PC-9 (cell line): ENCODE measurements at regions not wholly inside any gene's neighbourhood (a gene's known extent, or its start where the extent isn't known, plus 50 kb on each side); places are given as distances from the start of the nearest gene placed in this dataset.

Experiments
- BruUV-seq: library from RNA; stranded (reverse); fragments of 400-500 nt; replicated peaks from 2 replicates; lab custom pipeline; 2021; lab: Mats Ljungman, UMichigan
- CTCF ChIA-PET: fragments of 300-600 bp; sonication (Branson Sonifier 250); formaldehyde crosslinking; loops from one replicate; lab custom pipeline; 2022; ENCODE audit warnings: antibody characterized with exemption; lab: Charles Lee
- POLR2A ChIA-PET: fragments of 300-600 bp; sonication (Branson Sonifier 250); formaldehyde crosslinking; loops from one replicate; lab custom pipeline; 2022; ENCODE audit warnings: antibody characterized with exemption; ENCODE audit not compliant: unreplicated experiment; lab: Charles Lee
- DNase-seq, 2 experiments: peaks; one replicate each; pipeline versions ENCODE4 v3.0.0 to v3.0.0-alpha.2; 2015 to 2022; ENCODE audit warnings: mixed read lengths in 1 of 2
- H2AFZ ChIP-seq: fragments of 200-600 bp; sonication (generic); 2 replicates; pipeline ENCODE4 v1.8.1; 2017; ENCODE audit warnings: antibody characterized with exemption
- H3F3A ChIP-seq: fragments of 200-600 bp; sonication (generic); 2 replicates; pipeline ENCODE4 v1.8.1; 2017; ENCODE audit warnings: antibody characterized with exemption, mild to moderate bottlenecking, low read depth; ENCODE audit not compliant: insufficient read depth
- H3K27ac ChIP-seq: fragments of 200-600 bp; sonication (generic); 2 replicates; pipeline ENCODE4 v1.6.1; 2016; ENCODE audit warnings: mixed run types
- H3K27me3 ChIP-seq: fragments of 200-600 bp; sonication (generic); 2 replicates; pipeline ENCODE4 v1.6.1; 2016; ENCODE audit warnings: low read depth, mixed run types; ENCODE audit not compliant: insufficient read depth
- H3K36me3 ChIP-seq: fragments of 200-600 bp; sonication (generic); 2 replicates; pipeline ENCODE4 v1.6.1; 2016; ENCODE audit warnings: low read depth, mixed run types
- H3K4me1 ChIP-seq: fragments of 200-600 bp; sonication (generic); replicated peaks from 2 replicates; pipeline ENCODE4 v1.6.1; 2016; ENCODE audit warnings: mixed run types; ENCODE audit not compliant: insufficient read depth
- H3K4me2 ChIP-seq: fragments of 200-600 bp; sonication (generic); 2 replicates; pipeline ENCODE4 v1.6.1; 2017; ENCODE audit warnings: mixed run types
- H3K4me3 ChIP-seq: fragments of 200-600 bp; sonication (generic); 2 replicates; pipeline ENCODE4 v1.6.1; 2016; ENCODE audit warnings: mixed run types
- H3K79me2 ChIP-seq: fragments of 200-600 bp; sonication (generic); 2 replicates; pipeline ENCODE4 v1.6.1; 2017; ENCODE audit warnings: low read depth, mixed run types
- H3K9me2 ChIP-seq: fragments of 200-600 bp; sonication (generic); 2 replicates; pipeline ENCODE4 v1.8.1; 2017; ENCODE audit warnings: mild to moderate bottlenecking; ENCODE audit not compliant: insufficient read depth
- H3K9me3 ChIP-seq: fragments of 200-600 bp; sonication (generic); 2 replicates; pipeline ENCODE4 v1.8.1; 2016; ENCODE audit warnings: low read depth; ENCODE audit not compliant: insufficient read depth
- H4K20me1 ChIP-seq: fragments of 200-600 bp; sonication (generic); 2 replicates; pipeline ENCODE4 v1.8.1; 2017; ENCODE audit not compliant: insufficient read depth
- EZH2 ChIP-seq: fragments of 200-600 bp; sonication (generic); IDR thresholded peaks from 2 replicates; pipeline ENCODE4 v1.8.0; 2017; ENCODE audit warnings: antibody characterized with exemption, low read depth
- intact Hi-C: fragments of 100-400 bp; cut with micrococcal nuclease; formaldehyde crosslinking; loops from one replicate; pipeline ENCODE4 v1.10.0; 2022; ENCODE audit not compliant: unreplicated experiment
- TF ChIP-seq, protein P1 (sequence below): fragments of 200-600 bp; sonication (generic); conservative IDR thresholded peaks from 2 replicates; pipeline ENCODE4 v1.6.1; 2017; ENCODE audit warnings: mixed run types, antibody characterized with exemption, mild to moderate bottlenecking, moderate library complexity

GRCh38 chr9:18017136-18017535 is 438.3 kb downstream of the SH3GL2 start:
- no peaks in the 10 kb centered on the region for H3F3A ChIP-seq
- H3K4me2 ChIP-seq: no peak overlapping the region
- no peaks in the 10 kb centered on the region for H3K79me2 ChIP-seq
- no peak overlapping the region for H2AFZ ChIP-seq
- no peaks in the 10 kb centered on the region for H3K9me2 ChIP-seq
- CTCF ChIA-PET: no interaction called here
- H3K36me3 ChIP-seq: no peaks in the 10 kb centered on the region
- no peak overlapping the region for H3K27ac ChIP-seq
- no peak for DNase-seq
- H3K27me3 ChIP-seq: no peaks in the 10 kb centered on the region
- POLR2A ChIA-PET: no interaction called here
- no peaks in the 10 kb centered on the region for H3K9me3 ChIP-seq
- no peaks in the 10 kb centered on the region for H3K4me1 ChIP-seq
- intact Hi-C loops: no loop called here
- no TSS peak for BruUV-seq
- no peak overlapping the region for H3K4me3 ChIP-seq
- no peaks in the 10 kb centered on the region for H4K20me1 ChIP-seq
- TF ChIP-seq, protein P1, sequence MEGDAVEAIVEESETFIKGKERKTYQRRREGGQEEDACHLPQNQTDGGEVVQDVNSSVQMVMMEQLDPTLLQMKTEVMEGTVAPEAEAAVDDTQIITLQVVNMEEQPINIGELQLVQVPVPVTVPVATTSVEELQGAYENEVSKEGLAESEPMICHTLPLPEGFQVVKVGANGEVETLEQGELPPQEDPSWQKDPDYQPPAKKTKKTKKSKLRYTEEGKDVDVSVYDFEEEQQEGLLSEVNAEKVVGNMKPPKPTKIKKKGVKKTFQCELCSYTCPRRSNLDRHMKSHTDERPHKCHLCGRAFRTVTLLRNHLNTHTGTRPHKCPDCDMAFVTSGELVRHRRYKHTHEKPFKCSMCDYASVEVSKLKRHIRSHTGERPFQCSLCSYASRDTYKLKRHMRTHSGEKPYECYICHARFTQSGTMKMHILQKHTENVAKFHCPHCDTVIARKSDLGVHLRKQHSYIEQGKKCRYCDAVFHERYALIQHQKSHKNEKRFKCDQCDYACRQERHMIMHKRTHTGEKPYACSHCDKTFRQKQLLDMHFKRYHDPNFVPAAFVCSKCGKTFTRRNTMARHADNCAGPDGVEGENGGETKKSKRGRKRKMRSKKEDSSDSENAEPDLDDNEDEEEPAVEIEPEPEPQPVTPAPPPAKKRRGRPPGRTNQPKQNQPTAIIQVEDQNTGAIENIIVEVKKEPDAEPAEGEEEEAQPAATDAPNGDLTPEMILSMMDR: no peak
- no peak for TF ChIP-seq EZH2

- Histone ChIP-seq H3K9me3 (no peaks in the 10 kb centered on the region), H3F3A (no peaks in the 10 kb centered on the region), H3K27me3 (no peaks in the 10 kb centered on the region), H3K79me2 (no peaks in the 10 kb centered on the region), H3K4me1 (no peaks in the 10 kb centered on the region), H3K27ac (no peak overlapping the region), H2AFZ (no peak overlapping the region), H3K36me3 (no peaks in the 10 kb centered on the region), H3K4me3 (no peak overlapping the region), H3K9me2 (no peaks in the 10 kb centered on the region), H3K4me2 (no peak overlapping the region), H4K20me1 (no peaks in the 10 kb centered on the region)
- TF ChIP-seq EZH2: no peak
- TF ChIP-seq, protein P1: no peak
- CTCF ChIA-PET: no interaction called here
- POLR2A ChIA-PET: no interaction called here
- no TSS peak for BruUV-seq
- no peak for DNase-seq
- intact Hi-C loops: no loop called here
Measured at GRCh38 chr9:18018221-18018620, 439.4 kb downstream of the SH3GL2 start.

- no peaks in the 10 kb centered on the region for H3K36me3 ChIP-seq
- ChIA-PET CTCF (no interaction called here), POLR2A (no interaction called here)
- no peak overlapping the region for H3K27ac ChIP-seq
- H3K4me3 ChIP-seq: no peak overlapping the region
- no peak for DNase-seq
- no peaks in the 10 kb centered on the region for H3K79me2 ChIP-seq
- H3K4me2 ChIP-seq: no peak overlapping the region
- H3F3A ChIP-seq: no peaks in the 10 kb centered on the region
- intact Hi-C loops: no loop called here
- BruUV-seq: no TSS peak
- H3K4me1 ChIP-seq: no peaks in the 10 kb centered on the region
- no peaks in the 10 kb centered on the region for H3K9me3 ChIP-seq
- no peak overlapping the region for H2AFZ ChIP-seq
- no peaks in the 10 kb centered on the region for H3K9me2 ChIP-seq
- H3K27me3 ChIP-seq: no peaks in the 10 kb centered on the region
- no peaks in the 10 kb centered on the region for H4K20me1 ChIP-seq
- TF ChIP-seq, protein P1: no peak
- TF ChIP-seq EZH2: no peak
Measured at GRCh38 chr9:18018661-18019060, 439.8 kb downstream of the SH3GL2 start.
